ENCODE measurements at regions not wholly inside any gene's neighbourhood (a gene's known extent, or its start where the extent isn't known, plus 50 kb on each side); places are given as distances from the start of the nearest gene placed in this dataset.

DNA sequence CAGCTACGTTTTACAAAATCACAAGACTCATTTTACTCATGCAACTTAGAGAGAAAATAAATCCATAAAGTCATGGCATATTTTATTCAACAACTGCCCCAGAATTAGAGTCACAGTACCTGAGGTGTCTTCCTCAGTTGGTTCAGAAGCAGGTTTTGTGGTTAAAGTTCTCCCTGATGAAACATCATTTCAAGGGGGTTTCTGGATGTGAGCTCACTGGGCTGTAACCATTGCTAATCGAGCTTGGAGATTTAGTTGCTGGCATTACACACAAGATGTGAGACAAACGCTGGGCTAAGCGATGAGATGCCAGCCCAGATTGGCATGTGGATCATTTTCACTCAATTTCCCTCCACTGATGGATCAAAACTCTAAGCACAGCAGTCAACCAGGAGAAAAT lies 131.3 kb downstream of the PRELID2 start:
- TF ChIP-seq, protein P1, sequence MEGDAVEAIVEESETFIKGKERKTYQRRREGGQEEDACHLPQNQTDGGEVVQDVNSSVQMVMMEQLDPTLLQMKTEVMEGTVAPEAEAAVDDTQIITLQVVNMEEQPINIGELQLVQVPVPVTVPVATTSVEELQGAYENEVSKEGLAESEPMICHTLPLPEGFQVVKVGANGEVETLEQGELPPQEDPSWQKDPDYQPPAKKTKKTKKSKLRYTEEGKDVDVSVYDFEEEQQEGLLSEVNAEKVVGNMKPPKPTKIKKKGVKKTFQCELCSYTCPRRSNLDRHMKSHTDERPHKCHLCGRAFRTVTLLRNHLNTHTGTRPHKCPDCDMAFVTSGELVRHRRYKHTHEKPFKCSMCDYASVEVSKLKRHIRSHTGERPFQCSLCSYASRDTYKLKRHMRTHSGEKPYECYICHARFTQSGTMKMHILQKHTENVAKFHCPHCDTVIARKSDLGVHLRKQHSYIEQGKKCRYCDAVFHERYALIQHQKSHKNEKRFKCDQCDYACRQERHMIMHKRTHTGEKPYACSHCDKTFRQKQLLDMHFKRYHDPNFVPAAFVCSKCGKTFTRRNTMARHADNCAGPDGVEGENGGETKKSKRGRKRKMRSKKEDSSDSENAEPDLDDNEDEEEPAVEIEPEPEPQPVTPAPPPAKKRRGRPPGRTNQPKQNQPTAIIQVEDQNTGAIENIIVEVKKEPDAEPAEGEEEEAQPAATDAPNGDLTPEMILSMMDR (IDR thresholded peaks at IDR 0.05; ENCODE audit: insufficient read depth, low read depth, low read length): no peak
- TF ChIP-seq EZH2 (IDR thresholded peaks at IDR 0.05; ENCODE audit: insufficient read depth, low read length): no peak

Data from astrocyte (in vitro differentiated cells and primary cell).